HFF-Myc (cell line): ENCODE measurements at regions not wholly inside any gene's neighbourhood (a gene's known extent, or its start where the extent isn't known, plus 50 kb on each side); places are given as distances from the start of the nearest gene placed in this dataset.

Experiments used
- DNase-seq: peaks from one replicate; pipeline ENCODE4 v3.0.0-alpha.2; 2011; ENCODE audit warnings: low read depth; ENCODE audit errors: extremely low read depth
- H3K4me3 ChIP-seq: replicated peaks from 2 replicates; pipeline ENCODE4 v1.5.1; 2011; ENCODE audit warnings: low read depth, mild to moderate bottlenecking, control low read depth, low read length
- TF ChIP-seq, protein P1 (sequence below): IDR thresholded peaks from 2 replicates; pipeline ENCODE4 v1.5.1; 2012; ENCODE audit warnings: mild to moderate bottlenecking, low read depth, low read length, control low read depth; ENCODE audit errors: missing control alignments

DNA sequence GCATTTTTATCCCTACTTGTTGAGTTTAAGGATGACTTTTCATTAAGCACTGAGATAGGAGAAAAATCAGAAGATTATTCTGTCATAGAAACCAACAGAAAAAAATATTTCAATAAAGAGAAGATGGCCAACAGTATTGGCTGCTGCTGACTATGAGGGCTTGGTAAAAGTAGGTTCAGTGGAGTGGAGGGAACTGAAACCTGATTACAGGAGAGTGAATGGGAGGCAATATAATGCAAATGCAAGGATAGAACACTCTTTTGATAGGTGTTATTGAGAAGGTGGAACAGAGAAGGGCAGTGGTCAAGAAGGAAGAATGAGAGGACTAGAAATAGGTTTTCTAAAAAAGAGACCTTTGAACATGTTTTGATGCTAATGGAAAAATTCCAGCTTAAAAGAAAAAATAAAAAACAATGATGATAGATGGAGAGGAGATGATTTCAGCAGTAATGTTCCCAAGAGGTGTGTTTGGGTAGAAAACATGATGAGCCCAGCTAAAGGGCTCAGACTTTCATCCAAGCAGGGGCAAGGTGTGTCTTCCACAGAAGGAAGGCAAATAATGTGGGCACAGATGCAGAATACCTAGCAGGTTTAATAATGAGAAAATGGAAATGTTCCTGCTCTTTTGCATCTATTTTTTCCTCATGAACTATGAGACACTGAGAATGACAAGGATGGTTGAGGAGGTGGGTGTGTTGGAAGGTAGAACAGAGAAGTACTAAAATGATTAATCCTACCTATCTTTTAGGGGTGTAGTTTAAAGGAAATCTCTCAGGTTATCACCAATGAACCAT, 397.9 kb upstream of the GOLIM4 start:
- TF ChIP-seq, protein P1, sequence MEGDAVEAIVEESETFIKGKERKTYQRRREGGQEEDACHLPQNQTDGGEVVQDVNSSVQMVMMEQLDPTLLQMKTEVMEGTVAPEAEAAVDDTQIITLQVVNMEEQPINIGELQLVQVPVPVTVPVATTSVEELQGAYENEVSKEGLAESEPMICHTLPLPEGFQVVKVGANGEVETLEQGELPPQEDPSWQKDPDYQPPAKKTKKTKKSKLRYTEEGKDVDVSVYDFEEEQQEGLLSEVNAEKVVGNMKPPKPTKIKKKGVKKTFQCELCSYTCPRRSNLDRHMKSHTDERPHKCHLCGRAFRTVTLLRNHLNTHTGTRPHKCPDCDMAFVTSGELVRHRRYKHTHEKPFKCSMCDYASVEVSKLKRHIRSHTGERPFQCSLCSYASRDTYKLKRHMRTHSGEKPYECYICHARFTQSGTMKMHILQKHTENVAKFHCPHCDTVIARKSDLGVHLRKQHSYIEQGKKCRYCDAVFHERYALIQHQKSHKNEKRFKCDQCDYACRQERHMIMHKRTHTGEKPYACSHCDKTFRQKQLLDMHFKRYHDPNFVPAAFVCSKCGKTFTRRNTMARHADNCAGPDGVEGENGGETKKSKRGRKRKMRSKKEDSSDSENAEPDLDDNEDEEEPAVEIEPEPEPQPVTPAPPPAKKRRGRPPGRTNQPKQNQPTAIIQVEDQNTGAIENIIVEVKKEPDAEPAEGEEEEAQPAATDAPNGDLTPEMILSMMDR: no peak
- no peak for DNase-seq
- no peak overlapping the region for H3K4me3 ChIP-seq

DNA sequence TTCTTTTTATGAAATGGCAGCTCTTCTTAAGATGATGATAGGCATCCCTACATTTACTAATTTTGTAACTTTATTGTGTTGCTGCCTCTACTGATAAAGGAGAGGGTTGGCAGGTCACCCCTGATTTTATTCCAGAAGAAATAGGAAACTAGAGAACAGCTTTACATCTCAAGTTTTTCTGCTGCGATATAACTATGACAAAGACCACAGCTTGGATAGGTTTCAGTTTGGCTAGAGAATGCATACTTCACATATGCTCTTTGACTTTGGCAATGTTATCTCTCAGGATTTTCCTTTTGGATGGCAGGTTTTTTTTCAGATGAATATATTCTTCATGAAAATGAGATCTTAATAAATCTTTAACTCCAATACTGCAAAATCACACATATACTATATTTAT, 395.3 kb upstream of the GOLIM4 start:
- DNase-seq: no peak
- TF ChIP-seq, protein P1: no peak
- no peak overlapping the region for H3K4me3 ChIP-seq

DNA sequence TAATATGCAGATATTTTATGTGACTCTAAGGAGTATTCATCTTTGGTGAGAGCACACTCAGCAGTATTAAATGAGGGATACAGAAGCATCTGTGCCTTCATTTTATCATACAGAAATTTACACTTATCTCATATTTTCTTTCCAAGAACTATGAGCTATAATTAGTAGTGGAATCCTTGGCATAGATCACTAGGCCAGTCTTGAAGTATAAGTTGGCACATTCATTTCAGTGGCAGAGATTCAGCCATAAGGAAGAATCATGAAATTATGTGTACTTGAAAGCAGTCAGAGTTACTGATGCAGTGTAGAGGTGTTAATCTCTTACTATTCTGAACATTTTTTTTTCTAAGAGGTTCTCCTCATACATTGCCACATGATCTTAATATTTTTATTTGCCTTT, 393.6 kb upstream of the GOLIM4 start:
- DNase-seq: no peak
- H3K4me3 ChIP-seq: no peak overlapping the region
- TF ChIP-seq, protein P1: no peak

DNA sequence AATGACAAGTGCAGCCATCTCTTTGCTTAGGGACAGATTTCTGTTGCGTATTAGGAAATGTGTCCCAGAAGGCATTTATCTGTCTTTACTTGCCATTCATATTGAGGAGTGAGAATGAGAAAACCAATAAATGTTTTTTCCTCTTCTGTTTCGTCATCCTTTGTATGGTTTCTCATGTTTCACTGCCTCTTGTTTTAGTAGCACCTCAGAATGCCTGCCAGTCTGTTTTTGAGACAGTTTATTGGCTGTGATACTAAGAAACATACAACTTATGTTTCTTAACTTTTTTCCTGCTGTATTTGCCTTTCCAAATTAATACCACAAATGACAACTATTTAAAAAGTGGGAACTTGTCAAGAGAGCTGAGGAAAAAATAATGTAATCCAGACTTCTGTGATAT, 390.2 kb upstream of the GOLIM4 start:
- TF ChIP-seq, protein P1: no peak
- DNase-seq: no peak
- H3K4me3 ChIP-seq: no peak overlapping the region

DNA sequence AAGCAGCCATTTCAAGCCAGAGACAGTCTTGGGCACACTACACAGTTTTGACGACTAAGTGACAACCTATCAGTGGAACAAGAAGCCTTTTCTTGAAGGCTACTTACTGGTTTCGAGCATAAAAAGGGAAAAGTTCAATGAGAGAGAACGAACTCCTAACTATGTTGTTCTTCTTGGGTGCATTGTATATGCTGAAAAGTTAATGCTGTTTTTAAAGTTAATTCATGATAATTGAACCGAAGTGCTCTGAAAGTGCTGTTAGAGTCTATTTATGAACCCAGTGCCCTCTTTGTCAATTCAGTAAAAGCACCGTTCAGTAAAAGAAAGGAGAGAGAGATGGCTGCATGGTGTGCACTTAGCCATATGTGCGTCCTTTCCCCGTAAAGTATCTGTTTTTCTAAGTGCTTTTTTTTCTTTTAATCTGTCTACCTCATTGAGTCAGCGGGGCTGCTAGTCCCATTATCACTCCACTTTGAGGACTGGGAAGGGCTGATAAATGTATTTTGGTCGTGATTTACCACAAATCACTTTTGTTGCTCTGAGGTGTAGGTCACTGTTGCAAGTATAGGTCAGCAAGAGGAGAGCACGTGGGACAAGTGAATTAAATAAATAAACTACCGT, 380.7 kb upstream of the GOLIM4 start:
- H3K4me3 ChIP-seq: no peak overlapping the region
- TF ChIP-seq, protein P1: no peak
- no peak for DNase-seq

DNA sequence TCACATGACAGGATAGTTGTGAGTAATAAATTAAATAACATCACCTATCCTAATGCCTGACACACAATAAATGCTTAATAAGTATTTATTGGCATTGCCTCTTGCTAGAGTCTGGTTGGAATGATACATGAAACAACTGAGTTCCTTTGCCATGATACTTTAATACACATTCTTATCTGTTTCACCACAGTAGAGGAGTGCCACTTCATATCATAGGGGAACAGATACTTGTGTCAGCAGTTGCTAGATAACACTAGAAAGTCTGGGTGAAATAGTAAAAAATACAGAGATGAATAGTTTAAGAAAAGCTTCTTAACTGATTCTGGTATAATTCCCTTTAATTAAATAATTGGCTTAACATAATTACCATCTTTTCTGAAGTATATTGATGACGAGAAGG, 380.0 kb upstream of the GOLIM4 start:
- no peak overlapping the region for H3K4me3 ChIP-seq
- TF ChIP-seq, protein P1: no peak
- DNase-seq: no peak

DNA sequence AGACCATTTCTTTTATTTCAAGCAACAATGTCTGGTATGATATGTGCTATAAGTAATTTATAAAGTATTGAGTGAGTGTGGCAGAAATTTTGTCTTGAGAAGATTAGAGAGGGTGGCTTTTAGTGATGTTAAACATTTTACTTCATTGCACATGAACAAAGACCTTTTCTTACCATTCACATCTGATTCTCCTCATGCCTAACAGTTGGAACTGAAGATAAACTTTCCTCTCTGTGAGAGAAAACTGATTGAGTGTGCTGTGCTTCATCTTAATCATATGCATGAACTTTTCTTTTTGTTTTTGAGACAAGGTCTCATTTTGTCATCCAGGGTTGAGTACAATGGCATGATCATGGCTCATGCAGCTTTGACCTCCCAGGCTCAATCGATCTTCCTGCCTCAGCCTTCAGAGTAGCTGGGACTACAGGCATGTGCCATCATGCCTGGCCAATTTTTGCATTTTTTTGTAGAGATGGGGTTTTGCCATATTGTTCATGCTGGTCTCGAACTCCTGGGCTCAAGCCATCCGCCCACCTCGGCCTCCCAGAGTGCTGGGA, 377.7 kb upstream of the GOLIM4 start:
- TF ChIP-seq, protein P1: no peak
- no peak overlapping the region for H3K4me3 ChIP-seq
- no peak for DNase-seq
